WTC11 (cell line): ENCODE measurements at regions not wholly inside any gene's neighbourhood (a gene's known extent, or its start where the extent isn't known, plus 50 kb on each side); places are given as distances from the start of the nearest gene placed in this dataset.

ENCODE experiments used
- ATAC-seq: fragments of 200-7000 bp; cut with Tn5 transposase; 2 replicates; pipeline ENCODE4 v1.10.0; 2021; ENCODE audit warnings: mild to moderate bottlenecking, moderate library complexity
- CTCF ChIA-PET: fragments of 300-600 bp; sonication (Branson Sonifier 250); formaldehyde crosslinking; loops from one replicate; lab custom pipeline; 2021; ENCODE audit warnings: antibody characterized with exemption; lab: Charles Lee
- POLR2A ChIA-PET: fragments of 350-600 bp; sonication (Branson Sonifier 250); formaldehyde crosslinking; loops from one replicate; lab custom pipeline; 2021; ENCODE audit warnings: antibody characterized with exemption; lab: Charles Lee
- DNase-seq: peaks from one replicate; pipeline ENCODE4 v3.0.0; 2021; ENCODE audit warnings: low spot score
- H3K27ac Mint-ChIP-seq: 2 replicates; pipeline ENCODE4 v1.8.0; 2021; ENCODE audit warnings: mixed read lengths
- H3K27me3 Mint-ChIP-seq: 2 replicates; pipeline ENCODE4 v1.8.0; 2021; ENCODE audit warnings: low read depth, mild to moderate bottlenecking, moderate library complexity, mixed read lengths
- H3K36me3 Mint-ChIP-seq: 2 replicates; pipeline ENCODE4 v1.8.0; 2021; ENCODE audit warnings: mixed read lengths
- H3K4me1 Mint-ChIP-seq: 2 replicates; pipeline ENCODE4 v1.8.0; 2022; ENCODE audit warnings: mixed read lengths
- H3K4me3 Mint-ChIP-seq: 2 replicates; pipeline ENCODE4 v1.8.0; 2021; ENCODE audit warnings: mild to moderate bottlenecking, moderate library complexity, mixed read lengths
- H3K9me3 Mint-ChIP-seq: 2 replicates; pipeline ENCODE4 v1.8.0; 2021; ENCODE audit warnings: mixed read lengths
- ATF1 ChIP-seq: sonication (generic); formaldehyde crosslinking; IDR thresholded peaks from 2 replicates; pipeline ENCODE4 v1.8.1; 2023; ENCODE audit warnings: mild to moderate bottlenecking, moderate library complexity, missing genetic modification reagents
- CREM ChIP-seq: sonication (generic); formaldehyde crosslinking; IDR thresholded peaks from 2 replicates; pipeline ENCODE4 v1.8.1; 2022; ENCODE audit warnings: mild to moderate bottlenecking, missing genetic modification reagents, moderate library complexity
- EMX1 ChIP-seq: fragments of 250-450 bp; sonication (Bioruptor Pico); IDR thresholded peaks from 2 replicates; pipeline ENCODE4 v1.8.0; 2021; ENCODE audit warnings: mild to moderate bottlenecking
- GABPB1 ChIP-seq: sonication (generic); formaldehyde crosslinking; IDR thresholded peaks from 2 replicates; pipeline ENCODE4 v1.8.1; 2023; ENCODE audit warnings: mild to moderate bottlenecking, missing genetic modification reagents
- GRHL2 ChIP-seq: fragments of 250-450 bp; sonication (Bioruptor Pico); IDR thresholded peaks from 2 replicates; pipeline ENCODE4 v1.8.0; 2022; ENCODE audit warnings: mild to moderate bottlenecking, moderate library complexity; ENCODE audit not compliant: insufficient replicate concordance, severe bottlenecking
- OVOL2 ChIP-seq: fragments of 250-450 bp; sonication (Bioruptor Pico); IDR thresholded peaks from 2 replicates; pipeline ENCODE4 v1.9.0; 2021; ENCODE audit warnings: mild to moderate bottlenecking, borderline replicate concordance
- TF ChIP-seq, protein P1 (sequence below): sonication (generic); formaldehyde crosslinking; IDR thresholded peaks from 2 replicates; pipeline ENCODE4 v1.8.1; 2023; ENCODE audit warnings: mild to moderate bottlenecking, moderate library complexity, missing genetic modification reagents
- TF ChIP-seq, protein P2 (sequence below): sonication (generic); formaldehyde crosslinking; IDR thresholded peaks from 2 replicates; pipeline ENCODE4 v1.8.1; 2023; ENCODE audit warnings: mild to moderate bottlenecking, missing genetic modification reagents, borderline replicate concordance
- TF ChIP-seq, protein P3 (sequence below): sonication (generic); formaldehyde crosslinking; IDR thresholded peaks from 2 replicates; pipeline ENCODE4 v1.8.1; 2022; ENCODE audit warnings: mild to moderate bottlenecking, moderate library complexity, missing genetic modification reagents
- TF ChIP-seq, protein P4 (sequence below): fragments of 250-450 bp; sonication (Bioruptor Pico); IDR thresholded peaks from 2 replicates; pipeline ENCODE4 v1.9.0; 2021; ENCODE audit warnings: mild to moderate bottlenecking, borderline replicate concordance
- TF ChIP-seq, protein P5 (sequence below): fragments of 200-600 bp; IDR thresholded peaks from 2 replicates; pipeline ENCODE4 v1.8.0; 2022; ENCODE audit warnings: antibody characterized with exemption

DNA sequence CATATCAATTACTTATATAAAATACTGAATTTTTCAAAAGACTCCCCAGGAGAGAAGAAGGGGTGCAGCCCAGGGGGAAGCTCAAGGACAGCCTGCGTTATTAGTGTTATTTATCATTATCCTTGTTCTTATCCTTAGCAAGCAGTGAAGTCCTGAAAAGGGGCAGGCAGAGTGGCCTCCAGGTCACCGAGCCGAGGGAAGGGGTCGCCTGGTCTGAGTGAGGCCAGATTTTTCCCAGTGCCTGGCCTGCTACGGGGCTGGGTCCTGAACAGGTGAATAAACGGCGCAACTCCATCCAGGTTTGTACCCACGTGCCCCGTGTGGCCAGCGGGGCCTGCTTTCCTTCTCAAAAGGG lies 123.7 kb downstream of the BRD1 start (continued):
- TF ChIP-seq, protein P1, sequence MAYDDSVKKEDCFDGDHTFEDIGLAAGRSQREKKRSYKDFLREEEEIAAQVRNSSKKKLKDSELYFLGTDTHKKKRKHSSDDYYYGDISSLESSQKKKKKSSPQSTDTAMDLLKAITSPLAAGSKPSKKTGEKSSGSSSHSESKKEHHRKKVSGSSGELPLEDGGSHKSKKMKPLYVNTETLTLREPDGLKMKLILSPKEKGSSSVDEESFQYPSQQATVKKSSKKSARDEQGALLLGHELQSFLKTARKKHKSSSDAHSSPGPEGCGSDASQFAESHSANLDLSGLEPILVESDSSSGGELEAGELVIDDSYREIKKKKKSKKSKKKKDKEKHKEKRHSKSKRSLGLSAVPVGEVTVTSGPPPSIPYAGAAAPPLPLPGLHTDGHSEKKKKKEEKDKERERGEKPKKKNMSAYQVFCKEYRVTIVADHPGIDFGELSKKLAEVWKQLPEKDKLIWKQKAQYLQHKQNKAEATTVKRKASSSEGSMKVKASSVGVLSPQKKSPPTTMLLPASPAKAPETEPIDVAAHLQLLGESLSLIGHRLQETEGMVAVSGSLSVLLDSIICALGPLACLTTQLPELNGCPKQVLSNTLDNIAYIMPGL (CRISPR knock-in tag), result no peak
- TF ChIP-seq, protein P2, sequence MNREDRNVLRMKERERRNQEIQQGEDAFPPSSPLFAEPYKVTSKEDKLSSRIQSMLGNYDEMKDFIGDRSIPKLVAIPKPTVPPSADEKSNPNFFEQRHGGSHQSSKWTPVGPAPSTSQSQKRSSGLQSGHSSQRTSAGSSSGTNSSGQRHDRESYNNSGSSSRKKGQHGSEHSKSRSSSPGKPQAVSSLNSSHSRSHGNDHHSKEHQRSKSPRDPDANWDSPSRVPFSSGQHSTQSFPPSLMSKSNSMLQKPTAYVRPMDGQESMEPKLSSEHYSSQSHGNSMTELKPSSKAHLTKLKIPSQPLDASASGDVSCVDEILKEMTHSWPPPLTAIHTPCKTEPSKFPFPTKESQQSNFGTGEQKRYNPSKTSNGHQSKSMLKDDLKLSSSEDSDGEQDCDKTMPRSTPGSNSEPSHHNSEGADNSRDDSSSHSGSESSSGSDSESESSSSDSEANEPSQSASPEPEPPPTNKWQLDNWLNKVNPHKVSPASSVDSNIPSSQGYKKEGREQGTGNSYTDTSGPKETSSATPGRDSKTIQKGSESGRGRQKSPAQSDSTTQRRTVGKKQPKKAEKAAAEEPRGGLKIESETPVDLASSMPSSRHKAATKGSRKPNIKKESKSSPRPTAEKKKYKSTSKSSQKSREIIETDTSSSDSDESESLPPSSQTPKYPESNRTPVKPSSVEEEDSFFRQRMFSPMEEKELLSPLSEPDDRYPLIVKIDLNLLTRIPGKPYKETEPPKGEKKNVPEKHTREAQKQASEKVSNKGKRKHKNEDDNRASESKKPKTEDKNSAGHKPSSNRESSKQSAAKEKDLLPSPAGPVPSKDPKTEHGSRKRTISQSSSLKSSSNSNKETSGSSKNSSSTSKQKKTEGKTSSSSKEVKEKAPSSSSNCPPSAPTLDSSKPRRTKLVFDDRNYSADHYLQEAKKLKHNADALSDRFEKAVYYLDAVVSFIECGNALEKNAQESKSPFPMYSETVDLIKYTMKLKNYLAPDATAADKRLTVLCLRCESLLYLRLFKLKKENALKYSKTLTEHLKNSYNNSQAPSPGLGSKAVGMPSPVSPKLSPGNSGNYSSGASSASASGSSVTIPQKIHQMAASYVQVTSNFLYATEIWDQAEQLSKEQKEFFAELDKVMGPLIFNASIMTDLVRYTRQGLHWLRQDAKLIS (CRISPR knock-in tag), result no peak
- TF ChIP-seq, protein P3, sequence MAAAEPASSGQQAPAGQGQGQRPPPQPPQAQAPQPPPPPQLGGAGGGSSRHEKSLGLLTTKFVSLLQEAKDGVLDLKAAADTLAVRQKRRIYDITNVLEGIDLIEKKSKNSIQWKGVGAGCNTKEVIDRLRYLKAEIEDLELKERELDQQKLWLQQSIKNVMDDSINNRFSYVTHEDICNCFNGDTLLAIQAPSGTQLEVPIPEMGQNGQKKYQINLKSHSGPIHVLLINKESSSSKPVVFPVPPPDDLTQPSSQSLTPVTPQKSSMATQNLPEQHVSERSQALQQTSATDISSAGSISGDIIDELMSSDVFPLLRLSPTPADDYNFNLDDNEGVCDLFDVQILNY, result no peak
- no peak for TF ChIP-seq CREM (CRISPR knock-in tag)
- TF ChIP-seq, protein P4, sequence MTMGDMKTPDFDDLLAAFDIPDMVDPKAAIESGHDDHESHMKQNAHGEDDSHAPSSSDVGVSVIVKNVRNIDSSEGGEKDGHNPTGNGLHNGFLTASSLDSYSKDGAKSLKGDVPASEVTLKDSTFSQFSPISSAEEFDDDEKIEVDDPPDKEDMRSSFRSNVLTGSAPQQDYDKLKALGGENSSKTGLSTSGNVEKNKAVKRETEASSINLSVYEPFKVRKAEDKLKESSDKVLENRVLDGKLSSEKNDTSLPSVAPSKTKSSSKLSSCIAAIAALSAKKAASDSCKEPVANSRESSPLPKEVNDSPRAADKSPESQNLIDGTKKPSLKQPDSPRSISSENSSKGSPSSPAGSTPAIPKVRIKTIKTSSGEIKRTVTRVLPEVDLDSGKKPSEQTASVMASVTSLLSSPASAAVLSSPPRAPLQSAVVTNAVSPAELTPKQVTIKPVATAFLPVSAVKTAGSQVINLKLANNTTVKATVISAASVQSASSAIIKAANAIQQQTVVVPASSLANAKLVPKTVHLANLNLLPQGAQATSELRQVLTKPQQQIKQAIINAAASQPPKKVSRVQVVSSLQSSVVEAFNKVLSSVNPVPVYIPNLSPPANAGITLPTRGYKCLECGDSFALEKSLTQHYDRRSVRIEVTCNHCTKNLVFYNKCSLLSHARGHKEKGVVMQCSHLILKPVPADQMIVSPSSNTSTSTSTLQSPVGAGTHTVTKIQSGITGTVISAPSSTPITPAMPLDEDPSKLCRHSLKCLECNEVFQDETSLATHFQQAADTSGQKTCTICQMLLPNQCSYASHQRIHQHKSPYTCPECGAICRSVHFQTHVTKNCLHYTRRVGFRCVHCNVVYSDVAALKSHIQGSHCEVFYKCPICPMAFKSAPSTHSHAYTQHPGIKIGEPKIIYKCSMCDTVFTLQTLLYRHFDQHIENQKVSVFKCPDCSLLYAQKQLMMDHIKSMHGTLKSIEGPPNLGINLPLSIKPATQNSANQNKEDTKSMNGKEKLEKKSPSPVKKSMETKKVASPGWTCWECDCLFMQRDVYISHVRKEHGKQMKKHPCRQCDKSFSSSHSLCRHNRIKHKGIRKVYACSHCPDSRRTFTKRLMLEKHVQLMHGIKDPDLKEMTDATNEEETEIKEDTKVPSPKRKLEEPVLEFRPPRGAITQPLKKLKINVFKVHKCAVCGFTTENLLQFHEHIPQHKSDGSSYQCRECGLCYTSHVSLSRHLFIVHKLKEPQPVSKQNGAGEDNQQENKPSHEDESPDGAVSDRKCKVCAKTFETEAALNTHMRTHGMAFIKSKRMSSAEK (CRISPR knock-in tag), result no peak
- TF ChIP-seq, protein P5, sequence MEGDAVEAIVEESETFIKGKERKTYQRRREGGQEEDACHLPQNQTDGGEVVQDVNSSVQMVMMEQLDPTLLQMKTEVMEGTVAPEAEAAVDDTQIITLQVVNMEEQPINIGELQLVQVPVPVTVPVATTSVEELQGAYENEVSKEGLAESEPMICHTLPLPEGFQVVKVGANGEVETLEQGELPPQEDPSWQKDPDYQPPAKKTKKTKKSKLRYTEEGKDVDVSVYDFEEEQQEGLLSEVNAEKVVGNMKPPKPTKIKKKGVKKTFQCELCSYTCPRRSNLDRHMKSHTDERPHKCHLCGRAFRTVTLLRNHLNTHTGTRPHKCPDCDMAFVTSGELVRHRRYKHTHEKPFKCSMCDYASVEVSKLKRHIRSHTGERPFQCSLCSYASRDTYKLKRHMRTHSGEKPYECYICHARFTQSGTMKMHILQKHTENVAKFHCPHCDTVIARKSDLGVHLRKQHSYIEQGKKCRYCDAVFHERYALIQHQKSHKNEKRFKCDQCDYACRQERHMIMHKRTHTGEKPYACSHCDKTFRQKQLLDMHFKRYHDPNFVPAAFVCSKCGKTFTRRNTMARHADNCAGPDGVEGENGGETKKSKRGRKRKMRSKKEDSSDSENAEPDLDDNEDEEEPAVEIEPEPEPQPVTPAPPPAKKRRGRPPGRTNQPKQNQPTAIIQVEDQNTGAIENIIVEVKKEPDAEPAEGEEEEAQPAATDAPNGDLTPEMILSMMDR, result no peak
- TF ChIP-seq EMX1, result no peak
- no peak for TF ChIP-seq GRHL2 (CRISPR knock-in tag)
- TF ChIP-seq, all 79 proteins: peak for 0

DNA sequence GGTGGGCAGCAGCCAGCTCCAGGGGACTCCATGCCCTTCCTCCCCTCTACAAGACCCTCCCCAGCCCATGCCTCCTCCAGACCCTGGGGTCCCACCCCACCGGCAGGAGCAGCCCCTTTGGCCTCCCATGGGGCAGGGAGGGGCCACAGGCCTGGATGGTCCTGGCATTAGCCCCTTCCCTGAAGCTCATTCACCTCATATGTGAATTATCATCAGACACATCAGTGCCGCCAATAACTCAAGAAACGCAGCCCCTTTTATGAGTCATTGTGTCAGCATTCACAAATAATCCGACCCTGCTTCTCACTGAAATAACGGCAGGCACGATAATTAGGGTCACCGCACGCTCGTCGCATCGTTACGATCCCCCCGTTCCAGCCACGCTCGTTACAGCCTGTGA lies 124.2 kb downstream of the BRD1 start:
- POLR2A ChIA-PET, result no interaction called here
- no peak overlapping the region for H3K27ac Mint-ChIP-seq
- peaks cover 29% of the 10 kb centered on the region for H3K9me3 Mint-ChIP-seq
- H3K4me3 Mint-ChIP-seq, result no peak overlapping the region
- H3K36me3 Mint-ChIP-seq, result peaks cover 3% of the 10 kb centered on the region
- no peak for ATAC-seq
- no peak for DNase-seq
- TF ChIP-seq OVOL2 (no peak), GABPB1 (CRISPR knock-in tag) (no peak), ATF1 (CRISPR knock-in tag) (no peak)
- TF ChIP-seq, protein P2 (CRISPR knock-in tag), result no peak
- no peaks in the 10 kb centered on the region for H3K27me3 Mint-ChIP-seq
- CTCF ChIA-PET, result no interaction called here
- peaks cover 7% of the 10 kb centered on the region for H3K4me1 Mint-ChIP-seq
